ENCODE measurements at regions not wholly inside any gene's neighbourhood (a gene's known extent, or its start where the extent isn't known, plus 50 kb on each side); places are given as distances from the start of the nearest gene placed in this dataset.

- no peak for TF ChIP-seq CTCF (tag by site-specific recombination; IDR thresholded peaks at IDR 0.05)
- TF ChIP-seq, protein P1, sequence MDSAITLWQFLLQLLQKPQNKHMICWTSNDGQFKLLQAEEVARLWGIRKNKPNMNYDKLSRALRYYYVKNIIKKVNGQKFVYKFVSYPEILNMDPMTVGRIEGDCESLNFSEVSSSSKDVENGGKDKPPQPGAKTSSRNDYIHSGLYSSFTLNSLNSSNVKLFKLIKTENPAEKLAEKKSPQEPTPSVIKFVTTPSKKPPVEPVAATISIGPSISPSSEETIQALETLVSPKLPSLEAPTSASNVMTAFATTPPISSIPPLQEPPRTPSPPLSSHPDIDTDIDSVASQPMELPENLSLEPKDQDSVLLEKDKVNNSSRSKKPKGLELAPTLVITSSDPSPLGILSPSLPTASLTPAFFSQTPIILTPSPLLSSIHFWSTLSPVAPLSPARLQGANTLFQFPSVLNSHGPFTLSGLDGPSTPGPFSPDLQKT (IDR thresholded peaks at IDR 0.05; ENCODE audit: borderline replicate concordance, low read depth, low read length) = no peak
- TF ChIP-seq, protein P2, sequence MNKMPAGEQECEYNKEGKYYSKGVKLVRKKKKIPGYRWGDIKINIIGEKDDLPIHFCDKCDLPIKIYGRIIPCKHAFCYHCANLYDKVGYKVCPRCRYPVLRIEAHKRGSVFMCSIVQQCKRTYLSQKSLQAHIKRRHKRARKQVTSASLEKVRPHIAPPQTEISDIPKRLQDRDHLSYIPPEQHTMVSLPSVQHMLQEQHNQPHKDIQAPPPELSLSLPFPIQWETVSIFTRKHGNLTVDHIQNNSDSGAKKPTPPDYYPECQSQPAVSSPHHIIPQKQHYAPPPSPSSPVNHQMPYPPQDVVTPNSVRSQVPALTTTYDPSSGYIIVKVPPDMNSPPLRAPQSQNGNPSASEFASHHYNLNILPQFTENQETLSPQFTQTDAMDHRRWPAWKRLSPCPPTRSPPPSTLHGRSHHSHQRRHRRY (tag by site-specific recombination; IDR thresholded peaks at IDR 0.05) = no peak
- no peak for TF ChIP-seq ZNF24 (tag by site-specific recombination; IDR thresholded peaks at IDR 0.05)
- TF ChIP-seq ZNF776 (tag by site-specific recombination; IDR thresholded peaks at IDR 0.05; ENCODE audit: borderline replicate concordance) = no peak
These were observed 430.4 kb downstream of the IRS2 start for GRCh38 chr13:109355875-109356434.
